Mammary epithelial cell (primary cell): ENCODE measurements at regions not wholly inside any gene's neighbourhood (a gene's known extent, or its start where the extent isn't known, plus 50 kb on each side); places are given as distances from the start of the nearest gene placed in this dataset.
"Not testable (repeated sequence)": the region's sequence is repeated elsewhere in the genome, so short reads cannot be mapped to it uniquely, and the experiment has no call there.

Source experiments
- EZH2 ChIP-seq: IDR thresholded peaks from 2 replicates; pipeline ENCODE4 v1.6.1; 2012; ENCODE audit warnings: low read length, inconsistent platforms, borderline replicate concordance
- TF ChIP-seq, protein P1 (sequence below), 2 donors: IDR thresholded peaks in 1 of 2; conservative IDR thresholded peaks in 1 of 2; 2 replicates each; pipeline ENCODE4 v1.5.1; 2011 to 2012; ENCODE audit warnings: inconsistent platforms in 2 of 2, low read length in 2 of 2, mild to moderate bottlenecking in 2 of 2, control low read depth in 1 of 2, low read depth in 1 of 2; ENCODE audit not compliant: insufficient read depth in 1 of 2; ENCODE audit errors: extremely low read depth in 1 of 2

DNA sequence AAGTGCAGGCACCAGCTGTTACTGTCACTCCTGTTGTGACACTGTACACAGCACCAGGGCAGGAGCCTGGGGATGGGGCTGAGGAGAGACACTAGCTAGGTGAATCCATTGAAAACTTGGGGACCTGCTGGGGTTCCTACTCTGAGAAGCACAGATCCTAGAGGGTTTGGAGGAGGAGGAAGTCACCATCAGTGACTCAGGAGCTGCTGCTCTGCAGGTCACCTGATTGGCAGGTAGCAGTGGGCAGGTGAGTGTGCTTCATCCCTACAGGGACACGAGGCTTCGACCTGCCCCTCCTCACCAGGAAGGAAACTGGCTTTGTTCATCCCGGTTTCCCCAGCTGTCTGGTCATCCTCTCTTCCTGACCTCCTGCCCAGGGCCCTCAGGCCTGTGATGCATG, 491.6 kb downstream of the TMEM121 start:
- TF ChIP-seq EZH2, result not testable (repeated sequence)
- TF ChIP-seq, protein P1, sequence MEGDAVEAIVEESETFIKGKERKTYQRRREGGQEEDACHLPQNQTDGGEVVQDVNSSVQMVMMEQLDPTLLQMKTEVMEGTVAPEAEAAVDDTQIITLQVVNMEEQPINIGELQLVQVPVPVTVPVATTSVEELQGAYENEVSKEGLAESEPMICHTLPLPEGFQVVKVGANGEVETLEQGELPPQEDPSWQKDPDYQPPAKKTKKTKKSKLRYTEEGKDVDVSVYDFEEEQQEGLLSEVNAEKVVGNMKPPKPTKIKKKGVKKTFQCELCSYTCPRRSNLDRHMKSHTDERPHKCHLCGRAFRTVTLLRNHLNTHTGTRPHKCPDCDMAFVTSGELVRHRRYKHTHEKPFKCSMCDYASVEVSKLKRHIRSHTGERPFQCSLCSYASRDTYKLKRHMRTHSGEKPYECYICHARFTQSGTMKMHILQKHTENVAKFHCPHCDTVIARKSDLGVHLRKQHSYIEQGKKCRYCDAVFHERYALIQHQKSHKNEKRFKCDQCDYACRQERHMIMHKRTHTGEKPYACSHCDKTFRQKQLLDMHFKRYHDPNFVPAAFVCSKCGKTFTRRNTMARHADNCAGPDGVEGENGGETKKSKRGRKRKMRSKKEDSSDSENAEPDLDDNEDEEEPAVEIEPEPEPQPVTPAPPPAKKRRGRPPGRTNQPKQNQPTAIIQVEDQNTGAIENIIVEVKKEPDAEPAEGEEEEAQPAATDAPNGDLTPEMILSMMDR (conservative IDR thresholded peaks at IDR 0.05 in 1 of 2, IDR thresholded peaks at IDR 0.05 in 1 of 2; ENCODE audit: extremely low read depth in 1 of 2, insufficient read depth in 1 of 2, low read depth in 1 of 2, low read length in 2 of 2), result not testable (repeated sequence)
